RWPE1 (cell line): ENCODE measurements at regions not wholly inside any gene's neighbourhood (a gene's known extent, or its start where the extent isn't known, plus 50 kb on each side); places are given as distances from the start of the nearest gene placed in this dataset.
"Not testable (repeated sequence)": the region's sequence is repeated elsewhere in the genome, so short reads cannot be mapped to it uniquely, and the experiment has no call there.

Experiments used
- CTCF ChIA-PET: fragments of 350-600 bp; sonication (Branson Sonifier 250); formaldehyde crosslinking; extraction: SDS; loops from one replicate; lab custom pipeline; 2021; lab: Yijun Ruan, JAX
- POLR2A ChIA-PET: fragments of 400-600 bp; formaldehyde crosslinking; extraction: SDS; loops from one replicate; lab custom pipeline; 2020; ENCODE audit warnings: antibody characterized with exemption; ENCODE audit not compliant: low non-redundant PET; lab: Yijun Ruan, JAX
- DNase-seq: peaks from one replicate; pipeline ENCODE4 v3.0.0; 2012; ENCODE audit warnings: low spot score
- H3K27ac ChIP-seq: fragments of 450-650 bp; 2 replicates; pipeline ENCODE4 v1.5.1; 2017
- TF ChIP-seq, protein P1 (sequence below): fragments of 450-650 bp; conservative IDR thresholded peaks from 2 replicates; pipeline ENCODE4 v1.5.1; 2017; ENCODE audit warnings: low read depth, mild to moderate bottlenecking

DNA sequence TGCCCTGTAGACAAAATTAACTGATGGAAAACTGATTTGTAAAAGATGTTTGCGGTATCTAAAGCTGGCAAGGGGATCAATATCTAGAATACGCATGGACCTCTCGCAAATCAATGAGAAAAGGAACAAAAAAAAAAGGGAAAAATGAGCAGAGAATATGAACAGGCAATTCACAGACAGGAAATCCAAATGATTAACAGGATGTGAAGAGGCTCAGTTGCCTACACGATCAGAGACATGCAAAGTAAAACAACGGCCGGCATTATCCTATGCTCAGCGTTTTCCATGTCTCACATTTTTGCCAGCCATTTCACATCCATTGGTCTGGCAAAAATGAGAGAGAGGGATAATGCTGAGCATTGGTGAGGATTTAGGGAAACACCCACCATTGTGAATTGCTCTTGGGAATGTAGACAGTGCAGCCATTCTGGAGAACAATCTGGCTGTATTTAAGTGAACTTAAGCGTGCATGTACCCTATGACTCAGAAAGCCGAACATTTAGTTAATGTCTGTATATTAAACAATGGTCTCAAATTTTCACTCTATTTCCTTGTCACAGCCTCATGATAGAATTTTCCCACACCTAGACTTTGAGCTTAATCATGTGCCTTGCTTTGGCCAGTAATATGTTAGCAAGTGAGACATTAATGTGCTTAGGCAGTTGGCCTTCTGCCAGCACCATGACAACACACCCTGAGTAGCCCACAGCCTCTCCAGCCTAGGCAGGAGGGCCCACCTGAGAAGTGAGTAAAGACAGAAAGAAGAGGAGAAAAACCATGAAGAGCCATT is 61.0 kb upstream of the NBPF3 start:
- no peak for DNase-seq
- ChIA-PET CTCF (interaction anchor here (0.6 to 2.5 kb wide), 2 partner anchors 11 to 625 kb away, joined by 4 to 7 read pairs; no protein-coding TSS in a partner anchor), POLR2A (no interaction called here)
- TF ChIP-seq, protein P1, sequence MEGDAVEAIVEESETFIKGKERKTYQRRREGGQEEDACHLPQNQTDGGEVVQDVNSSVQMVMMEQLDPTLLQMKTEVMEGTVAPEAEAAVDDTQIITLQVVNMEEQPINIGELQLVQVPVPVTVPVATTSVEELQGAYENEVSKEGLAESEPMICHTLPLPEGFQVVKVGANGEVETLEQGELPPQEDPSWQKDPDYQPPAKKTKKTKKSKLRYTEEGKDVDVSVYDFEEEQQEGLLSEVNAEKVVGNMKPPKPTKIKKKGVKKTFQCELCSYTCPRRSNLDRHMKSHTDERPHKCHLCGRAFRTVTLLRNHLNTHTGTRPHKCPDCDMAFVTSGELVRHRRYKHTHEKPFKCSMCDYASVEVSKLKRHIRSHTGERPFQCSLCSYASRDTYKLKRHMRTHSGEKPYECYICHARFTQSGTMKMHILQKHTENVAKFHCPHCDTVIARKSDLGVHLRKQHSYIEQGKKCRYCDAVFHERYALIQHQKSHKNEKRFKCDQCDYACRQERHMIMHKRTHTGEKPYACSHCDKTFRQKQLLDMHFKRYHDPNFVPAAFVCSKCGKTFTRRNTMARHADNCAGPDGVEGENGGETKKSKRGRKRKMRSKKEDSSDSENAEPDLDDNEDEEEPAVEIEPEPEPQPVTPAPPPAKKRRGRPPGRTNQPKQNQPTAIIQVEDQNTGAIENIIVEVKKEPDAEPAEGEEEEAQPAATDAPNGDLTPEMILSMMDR: no peak
- no peak overlapping the region for H3K27ac ChIP-seq

GRCh38 chr1:21372383-21372782 is 67.6 kb upstream of the NBPF3 start:
- POLR2A ChIA-PET: no interaction called here
- DNase-seq: no peak
- H3K27ac ChIP-seq: no peak overlapping the region
- CTCF ChIA-PET: interaction anchor here (0.6 to 6.1 kb wide), 3 partner anchors 18 to 118 kb away, joined by 4 to 104 read pairs (median 4); no protein-coding TSS in a partner anchor
- TF ChIP-seq, protein P1: no peak

DNA sequence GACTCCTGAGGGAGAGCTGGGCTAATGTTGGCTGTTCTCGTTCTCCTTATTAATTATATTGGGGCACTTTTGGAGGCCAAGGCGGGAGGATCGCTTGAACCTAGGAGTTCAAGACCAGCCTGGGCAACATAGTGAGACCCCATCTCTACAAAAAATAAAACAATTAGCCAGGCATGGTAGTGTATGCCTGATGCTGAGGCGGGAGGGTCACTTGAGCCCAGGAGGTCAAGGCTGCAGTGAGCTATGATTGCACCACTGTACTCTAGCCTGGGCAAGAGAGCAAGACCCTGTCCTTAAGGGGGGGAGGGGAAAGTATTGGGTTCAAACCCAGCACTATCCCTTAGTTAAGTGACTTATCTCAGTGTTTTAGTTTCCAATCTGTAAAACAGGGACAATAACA is 70.0 kb upstream of the NBPF3 start:
- ChIA-PET CTCF (interaction anchor here (0.5 to 6.1 kb wide), 16 partner anchors 15 to 628 kb away, joined by 3 to 104 read pairs (median 3); no protein-coding TSS in a partner anchor), POLR2A (no interaction called here)
- TF ChIP-seq, protein P1: no peak
- no peak for DNase-seq
- no peak overlapping the region for H3K27ac ChIP-seq

DNA sequence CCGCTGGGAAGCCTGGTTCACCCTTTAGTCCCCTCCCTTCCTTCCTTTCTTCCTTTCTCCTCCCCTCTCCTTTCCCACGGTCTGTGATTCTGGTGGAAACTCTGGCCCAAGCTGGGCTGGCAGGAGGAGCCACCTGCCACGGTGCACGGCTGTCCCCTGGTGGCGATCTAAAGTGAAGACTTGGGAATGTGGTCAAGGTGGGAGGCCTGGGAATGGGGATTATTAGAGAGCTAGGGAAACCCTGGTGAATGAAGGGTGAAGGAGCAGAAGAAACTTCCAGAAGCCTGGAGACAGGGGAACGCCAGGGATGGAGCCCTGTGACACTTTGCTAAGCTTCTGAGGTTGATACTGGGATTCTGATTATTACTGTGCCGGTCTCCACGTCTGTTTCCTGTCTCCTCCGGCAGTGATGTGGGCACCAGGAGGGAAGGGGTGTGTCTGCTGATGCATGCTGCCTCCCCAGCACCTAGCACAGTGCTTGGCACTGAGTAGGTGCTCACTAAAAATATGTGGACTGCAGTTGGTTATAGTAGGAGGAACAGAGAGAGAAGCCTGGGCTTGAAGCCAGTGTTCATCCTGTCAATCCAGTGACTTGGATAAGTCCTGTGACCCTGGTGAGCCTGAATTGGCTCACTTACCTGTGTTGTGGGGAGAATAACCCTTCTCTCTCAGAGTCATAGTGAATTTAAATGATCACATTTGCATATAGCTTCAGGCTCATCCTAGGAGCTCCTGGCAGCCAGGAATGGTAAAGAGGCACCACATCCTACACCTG is 71.2 kb upstream of the NBPF3 start:
- peak; percentile 73 for DNase-seq
- CTCF ChIA-PET: interaction anchor here (0.5 to 6.1 kb wide), 53 partner anchors 9 to 296 kb away, joined by 3 to 104 read pairs (median 4); partner anchors contain the start of genes ALPL and ECE1
- POLR2A ChIA-PET: interaction anchor here (0.7 kb wide), 1 partner anchor 207 kb away, joined by 4 read pairs; no protein-coding TSS in a partner anchor
- no peak overlapping the region for H3K27ac ChIP-seq
- TF ChIP-seq, protein P1: peak; percentile 99

DNA sequence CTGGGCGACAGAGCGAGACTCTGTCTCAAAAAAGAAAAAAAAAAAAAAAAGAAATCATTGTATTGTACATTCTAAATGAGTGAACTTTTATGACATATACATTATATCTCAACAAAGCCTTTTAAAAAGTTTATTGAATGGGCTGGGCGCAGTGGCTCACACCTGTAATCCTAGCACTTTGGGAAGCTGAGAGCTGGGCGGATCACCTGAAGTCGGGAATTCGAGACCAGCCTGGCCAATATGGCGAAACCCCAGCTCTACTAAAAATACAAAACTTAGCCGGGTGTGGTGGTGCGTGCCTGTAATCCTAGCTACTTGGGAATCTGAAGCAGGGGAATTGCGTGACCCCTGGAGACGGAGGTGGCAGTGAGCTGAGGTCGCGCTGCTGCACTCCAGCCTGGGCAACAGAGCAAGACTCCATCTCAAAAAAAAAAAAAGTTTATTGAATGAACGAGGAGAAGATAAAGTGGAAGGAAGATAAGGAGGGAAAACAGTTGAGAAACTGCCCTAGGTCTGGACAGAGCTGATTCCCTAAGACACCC is 71.9 kb upstream of the NBPF3 start:
- not testable (repeated sequence) for H3K27ac ChIP-seq, DNase-seq
- ChIA-PET POLR2A (interaction anchor here (0.7 kb wide), 1 partner anchor 208 kb away, joined by 4 read pairs; no protein-coding TSS in a partner anchor), CTCF (interaction anchor here (0.5 to 6.1 kb wide), 42 partner anchors 12 to 418 kb away, joined by 3 to 104 read pairs (median 4); partner anchors contain the start of genes ALPL and ECE1)

DNA sequence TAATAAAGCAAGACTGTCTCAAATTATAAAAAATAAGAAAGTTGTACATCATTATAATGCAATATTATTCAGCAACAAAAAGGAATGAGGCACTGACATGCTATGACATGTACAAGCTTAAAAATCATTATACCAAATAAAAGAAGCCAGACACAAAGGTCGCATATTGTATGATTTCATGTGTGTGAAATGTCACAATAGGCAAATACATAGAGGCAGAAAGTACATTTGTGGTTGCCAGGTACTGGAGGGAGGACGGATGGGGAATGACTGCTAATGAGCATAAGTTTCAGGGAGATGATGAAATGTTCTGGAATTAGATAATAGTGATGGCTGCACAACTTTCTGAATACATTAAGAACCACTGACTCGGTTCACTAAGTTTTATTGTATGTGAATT is 73.6 kb upstream of the NBPF3 start:
- POLR2A ChIA-PET: no interaction called here
- TF ChIP-seq, protein P1: no peak
- CTCF ChIA-PET: interaction anchor here (0.7 to 5.6 kb wide), 3 partner anchors 96 to 172 kb away, joined by 3 to 79 read pairs (median 3); no protein-coding TSS in a partner anchor
- DNase-seq: no peak
- peak overlapping the region; percentile 52; the same call in 1 of the 2 replicates for H3K27ac ChIP-seq
